HCT116 (cell line): ENCODE measurements at regions not wholly inside any gene's neighbourhood (a gene's known extent, or its start where the extent isn't known, plus 50 kb on each side); places are given as distances from the start of the nearest gene placed in this dataset.

Source experiments
- ATAC-seq: fragments of 200-7000 bp; cut with Tn5 transposase; 2 replicates; pipeline ENCODE4 v1.9.1; 2020; ENCODE audit warnings: mild to moderate bottlenecking, moderate library complexity
- BruUV-seq: library from RNA; stranded (reverse); fragments of 400-500 nt; replicated peaks from 2 replicates; lab custom pipeline; 2021; lab: Mats Ljungman, UMichigan
- CTCF ChIA-PET: fragments of 300-600 bp; sonication (Branson Sonifier 250); formaldehyde crosslinking; loops from one replicate; lab custom pipeline; 2021; ENCODE audit warnings: antibody characterized with exemption; lab: Charles Lee
- POLR2A ChIA-PET: fragments of 300-600, 350-600 bp; sonication (Branson Sonifier 250); formaldehyde crosslinking; loops from one replicate; lab custom pipeline; 2021; ENCODE audit warnings: antibody characterized with exemption; lab: Charles Lee
- RAD21 ChIA-PET, 2 experiments: fragments of 300-600 bp; sonication (Branson Sonifier 250); formaldehyde crosslinking; loops; one replicate each; lab custom pipeline; 2023; ENCODE audit warnings: low total read pairs in 2 of 2; ENCODE audit not compliant: uncharacterized antibody in 2 of 2, unreplicated experiment in 2 of 2, low non-redundant PET in 1 of 2; lab: Charles Lee
- DNase-seq: peaks from one replicate; pipeline ENCODE4 v3.0.0-alpha.2; 2010; ENCODE audit warnings: low read depth, low spot score
- H2AFZ ChIP-seq: fragments of 200-600 bp; shearing (Covaris generic), sonication (generic); 2 replicates; pipeline ENCODE4 v1.6.1; 2017; ENCODE audit warnings: low read depth, mixed run types, mixed read lengths, antibody characterized with exemption, low read length; ENCODE audit not compliant: poor library complexity, severe bottlenecking
- H3K27ac ChIP-seq: 2 replicates; pipeline ENCODE4 v1.5.1; 2012; ENCODE audit warnings: low read depth, low read length
- H3K27me3 ChIP-seq: fragments of 200-600 bp; sonication (generic); 2 replicates; pipeline ENCODE4 v1.6.1; 2016; ENCODE audit warnings: mixed run types, low read length, mixed read lengths; ENCODE audit not compliant: insufficient read depth
- H3K36me3 ChIP-seq, 2 experiments: fragments of 200-500 bp in 1 of 2; fragments of 200-600 bp in 1 of 2; sonication (Bioruptor generic) in 1 of 2; sonication (generic) in 1 of 2; 2 replicates each; pipeline versions ENCODE4 v1.5.1 to v1.6.1; 2014 to 2016; ENCODE audit warnings: low read length in 2 of 2, inconsistent platforms in 1 of 2, mixed read lengths in 1 of 2, mixed run types in 1 of 2; ENCODE audit not compliant: insufficient read depth in 2 of 2, control insufficient read depth in 1 of 2
- H3K4me1 ChIP-seq, 2 experiments: fragments of 200-600 bp in 1 of 2; sonication (generic) in 1 of 2; 2 replicates each; pipeline versions ENCODE4 v1.5.1 to v1.6.1; 2012 to 2017; ENCODE audit warnings: low read length in 2 of 2, inconsistent platforms in 1 of 2, mild to moderate bottlenecking in 1 of 2, mixed read lengths in 1 of 2, mixed run types in 1 of 2, moderate library complexity in 1 of 2; ENCODE audit not compliant: insufficient read depth in 2 of 2, control insufficient read depth in 1 of 2
- H3K4me2 ChIP-seq: fragments of 200-600 bp; sonication (generic); 2 replicates; pipeline ENCODE4 v1.6.1; 2017; ENCODE audit warnings: mixed run types, low read length, mixed read lengths
- H3K4me3 ChIP-seq, 2 experiments: fragments of 200-600 bp in 1 of 2; sonication (generic) in 1 of 2; replicated peaks in 1 of 2; 2 replicates each; pipeline ENCODE4 v1.5.1; 2011 to 2016; ENCODE audit warnings: low read length in 2 of 2, control low read depth in 1 of 2, low read depth in 1 of 2, mild to moderate bottlenecking in 1 of 2, mixed read lengths in 1 of 2, mixed run types in 1 of 2
- H3K79me2 ChIP-seq: fragments of 200-600 bp; sonication (generic); 2 replicates; pipeline ENCODE4 v1.6.1; 2017; ENCODE audit warnings: mild to moderate bottlenecking, mixed run types, low read length, moderate library complexity, mixed read lengths; ENCODE audit not compliant: insufficient read depth
- H3K9ac ChIP-seq: fragments of 200-600 bp; sonication (generic); 2 replicates; pipeline ENCODE4 v1.6.1; 2016; ENCODE audit warnings: low read length, mixed read lengths
- H3K9me2 ChIP-seq: fragments of 200-600 bp; sonication (generic), shearing (Covaris generic); 2 replicates; pipeline ENCODE4 v1.6.1; 2017; ENCODE audit warnings: mixed run types, mild to moderate bottlenecking, moderate library complexity; ENCODE audit not compliant: insufficient read depth
- H3K9me3 ChIP-seq, 2 experiments: fragments of 200-500 bp in 1 of 2; fragments of 200-600 bp in 1 of 2; sonication (Bioruptor generic) in 1 of 2; sonication (generic) in 1 of 2; 2 replicates each; pipeline ENCODE4 v1.6.1; 2014 to 2017; ENCODE audit warnings: low read length in 2 of 2, mixed read lengths in 2 of 2, inconsistent platforms in 1 of 2, low read depth in 1 of 2, mild to moderate bottlenecking in 1 of 2, mixed run types in 1 of 2, moderate library complexity in 1 of 2; ENCODE audit not compliant: control insufficient read depth in 1 of 2, insufficient read depth in 1 of 2
- H4K20me1 ChIP-seq: fragments of 200-600 bp; sonication (generic), shearing (Covaris generic); 2 replicates; pipeline ENCODE4 v1.6.1; 2017; ENCODE audit warnings: mixed run types, mild to moderate bottlenecking, moderate library complexity; ENCODE audit not compliant: insufficient read depth
- CBX3 ChIP-seq: IDR thresholded peaks from 2 replicates; pipeline ENCODE4 v1.6.1; 2012; ENCODE audit warnings: low read depth
- ELF1 ChIP-seq: IDR thresholded peaks from 2 replicates; pipeline ENCODE4 v1.6.1; 2012; ENCODE audit warnings: low read depth, borderline replicate concordance
- EZH2 ChIP-seq: fragments of 200-600 bp; sonication (generic); IDR thresholded peaks from 2 replicates; pipeline ENCODE4 v1.6.1; 2017; ENCODE audit warnings: antibody characterized with exemption, mixed run types
- EZH2phosphoT487 ChIP-seq: fragments of 200-600 bp; IDR thresholded peaks from 2 replicates; pipeline ENCODE4 v1.6.1; 2018; ENCODE audit warnings: antibody characterized with exemption, borderline replicate concordance
- FOSL1 ChIP-seq: IDR thresholded peaks from 2 replicates; pipeline ENCODE4 v1.6.1; 2012; ENCODE audit warnings: low read depth
- JUND ChIP-seq: IDR thresholded peaks from 2 replicates; pipeline ENCODE4 v1.6.1; 2012
- POLR2A ChIP-seq: IDR thresholded peaks from 2 replicates; pipeline ENCODE4 v1.7.0; 2011; ENCODE audit warnings: borderline replicate concordance; ENCODE audit not compliant: insufficient read depth, insufficient read length; ENCODE audit errors: extremely low read depth
- POLR2AphosphoS5 ChIP-seq: IDR thresholded peaks from 2 replicates; pipeline ENCODE4 v1.6.1; 2011; ENCODE audit warnings: mild to moderate bottlenecking, low read depth, low read length, moderate library complexity
- RAD21 ChIP-seq: IDR thresholded peaks from 2 replicates; pipeline ENCODE4 v1.6.1; 2012; ENCODE audit warnings: low read depth, mild to moderate bottlenecking
- SIN3A ChIP-seq: IDR thresholded peaks from 2 replicates; pipeline ENCODE4 v1.6.1; 2012; ENCODE audit warnings: low read depth
- TCF7L2 ChIP-seq: IDR thresholded peaks from 2 replicates; pipeline ENCODE4 v1.7.0; 2011; ENCODE audit warnings: borderline replicate concordance, inconsistent platforms; ENCODE audit not compliant: insufficient read depth, insufficient read length; ENCODE audit errors: extremely low read depth
- ZFX ChIP-seq: fragments of 450-650 bp; IDR thresholded peaks from 2 replicates; pipeline ENCODE4 v1.6.1; 2017
- ZNF274 ChIP-seq: fragments of 200-500 bp; sonication (Bioruptor generic); IDR thresholded peaks from 2 replicates; pipeline ENCODE4 v1.6.1; 2014; ENCODE audit warnings: mild to moderate bottlenecking, low read depth, low read length, inconsistent platforms
- intact Hi-C: fragments of 100-400 bp; cut with micrococcal nuclease; formaldehyde crosslinking; loops from 2 replicates; pipeline ENCODE4 v1.10.0; 2022
- TF ChIP-seq, protein P1 (sequence below): IDR thresholded peaks from 2 replicates; pipeline ENCODE4 v1.6.1; 2012
- TF ChIP-seq, protein P2 (sequence below), 3 experiments: fragments of 200-600 bp in 1 of 3; sonication (generic) in 1 of 3; IDR thresholded peaks in 2 of 3; conservative IDR thresholded peaks in 1 of 3; 2 replicates each; pipeline ENCODE4 v1.5.1; 2012 to 2017; ENCODE audit warnings: low read depth in 2 of 3, low read length in 2 of 3, antibody characterized with exemption in 1 of 3, borderline replicate concordance in 1 of 3, control low read depth in 1 of 3, mild to moderate bottlenecking in 1 of 3, mixed read lengths in 1 of 3, mixed run types in 1 of 3, moderate library complexity in 1 of 3; ENCODE audit not compliant: insufficient read depth in 1 of 3
- TF ChIP-seq, protein P3 (sequence below): IDR thresholded peaks from 2 replicates; pipeline ENCODE4 v1.6.1; 2012; ENCODE audit warnings: low read depth
- TF ChIP-seq, protein P4 (sequence below): IDR thresholded peaks from 2 replicates; pipeline ENCODE4 v1.6.1; 2012
- TF ChIP-seq, protein P5 (sequence below): IDR thresholded peaks from 2 replicates; pipeline ENCODE4 v1.6.1; 2011; ENCODE audit warnings: mild to moderate bottlenecking, low read length, moderate library complexity; ENCODE audit not compliant: insufficient replicate concordance; ENCODE audit errors: extremely low read depth

DNA sequence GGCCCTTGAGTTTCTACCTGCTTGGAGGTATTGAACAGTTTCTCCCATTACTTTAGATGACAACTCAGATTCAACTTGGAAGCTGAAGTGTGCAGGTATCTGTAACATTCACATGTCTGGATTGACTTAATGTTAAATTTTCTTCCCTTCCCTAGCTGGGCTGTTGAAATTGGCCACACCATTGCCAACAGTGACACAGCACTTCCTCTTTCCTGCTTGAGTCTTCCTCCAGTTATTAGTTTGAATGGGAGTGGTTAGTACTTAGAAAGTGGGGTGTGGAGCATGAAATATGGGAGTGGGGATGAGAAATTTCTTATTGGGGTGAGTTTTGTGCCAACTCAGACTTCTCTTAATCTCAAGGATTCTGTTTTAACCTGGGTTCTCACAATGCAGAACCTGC is 454.9 kb downstream of the KCNJ2 start:
- Histone ChIP-seq H3K27me3 (no peaks in the 10 kb centered on the region), H3K27ac (no peak overlapping the region), H3K36me3 (no peaks in the 10 kb centered on the region), H3K9me2 (no peaks in the 10 kb centered on the region), H4K20me1 (no peaks in the 10 kb centered on the region), H3K9ac (no peak overlapping the region), H3K9me3 (no peaks in the 10 kb centered on the region), H3K79me2 (no peaks in the 10 kb centered on the region), H3K4me2 (no peak overlapping the region), H3K4me1 (no peaks in the 10 kb centered on the region), H2AFZ (no peak overlapping the region), H3K4me3 (no peak overlapping the region)
- ChIA-PET CTCF (interaction anchor here (1.6 to 3.2 kb wide), 3 partner anchors 1017 to 1098 kb away, joined by 5 to 15 read pairs (median 5); no protein-coding TSS in a partner anchor), RAD21 (interaction anchor here in 1 of 2 experiments (0.7 kb wide), 1 partner anchor 751 kb away, joined by 3 read pairs; no protein-coding TSS in a partner anchor), POLR2A (no interaction called here)
- ATAC-seq (no peak), DNase-seq (no peak)
- no peak for TF ChIP-seq ELF1
- TF ChIP-seq ZFX, result no peak
- no peak for TF ChIP-seq SIN3A
- no peak for TF ChIP-seq EZH2
- TF ChIP-seq EZH2phosphoT487, result no peak
- TF ChIP-seq, protein P1, sequence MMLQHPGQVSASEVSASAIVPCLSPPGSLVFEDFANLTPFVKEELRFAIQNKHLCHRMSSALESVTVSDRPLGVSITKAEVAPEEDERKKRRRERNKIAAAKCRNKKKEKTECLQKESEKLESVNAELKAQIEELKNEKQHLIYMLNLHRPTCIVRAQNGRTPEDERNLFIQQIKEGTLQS, result no peak
- no peak for TF ChIP-seq TCF7L2
- no peak for TF ChIP-seq POLR2AphosphoS5
- no peak for TF ChIP-seq RAD21
- TF ChIP-seq POLR2A, result no peak
- TF ChIP-seq, protein P2, sequence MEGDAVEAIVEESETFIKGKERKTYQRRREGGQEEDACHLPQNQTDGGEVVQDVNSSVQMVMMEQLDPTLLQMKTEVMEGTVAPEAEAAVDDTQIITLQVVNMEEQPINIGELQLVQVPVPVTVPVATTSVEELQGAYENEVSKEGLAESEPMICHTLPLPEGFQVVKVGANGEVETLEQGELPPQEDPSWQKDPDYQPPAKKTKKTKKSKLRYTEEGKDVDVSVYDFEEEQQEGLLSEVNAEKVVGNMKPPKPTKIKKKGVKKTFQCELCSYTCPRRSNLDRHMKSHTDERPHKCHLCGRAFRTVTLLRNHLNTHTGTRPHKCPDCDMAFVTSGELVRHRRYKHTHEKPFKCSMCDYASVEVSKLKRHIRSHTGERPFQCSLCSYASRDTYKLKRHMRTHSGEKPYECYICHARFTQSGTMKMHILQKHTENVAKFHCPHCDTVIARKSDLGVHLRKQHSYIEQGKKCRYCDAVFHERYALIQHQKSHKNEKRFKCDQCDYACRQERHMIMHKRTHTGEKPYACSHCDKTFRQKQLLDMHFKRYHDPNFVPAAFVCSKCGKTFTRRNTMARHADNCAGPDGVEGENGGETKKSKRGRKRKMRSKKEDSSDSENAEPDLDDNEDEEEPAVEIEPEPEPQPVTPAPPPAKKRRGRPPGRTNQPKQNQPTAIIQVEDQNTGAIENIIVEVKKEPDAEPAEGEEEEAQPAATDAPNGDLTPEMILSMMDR (IDR thresholded peaks at IDR 0.05 in 2 of 3, conservative IDR thresholded peaks at IDR 0.05 in 1 of 3; ENCODE audit: borderline replicate concordance in 1 of 3, insufficient read depth in 1 of 3, low read depth in 2 of 3, low read length in 2 of 3), result no peak
- TF ChIP-seq FOSL1, result no peak
- TF ChIP-seq JUND, result no peak
- TF ChIP-seq CBX3, result no peak
- TF ChIP-seq, protein P3, sequence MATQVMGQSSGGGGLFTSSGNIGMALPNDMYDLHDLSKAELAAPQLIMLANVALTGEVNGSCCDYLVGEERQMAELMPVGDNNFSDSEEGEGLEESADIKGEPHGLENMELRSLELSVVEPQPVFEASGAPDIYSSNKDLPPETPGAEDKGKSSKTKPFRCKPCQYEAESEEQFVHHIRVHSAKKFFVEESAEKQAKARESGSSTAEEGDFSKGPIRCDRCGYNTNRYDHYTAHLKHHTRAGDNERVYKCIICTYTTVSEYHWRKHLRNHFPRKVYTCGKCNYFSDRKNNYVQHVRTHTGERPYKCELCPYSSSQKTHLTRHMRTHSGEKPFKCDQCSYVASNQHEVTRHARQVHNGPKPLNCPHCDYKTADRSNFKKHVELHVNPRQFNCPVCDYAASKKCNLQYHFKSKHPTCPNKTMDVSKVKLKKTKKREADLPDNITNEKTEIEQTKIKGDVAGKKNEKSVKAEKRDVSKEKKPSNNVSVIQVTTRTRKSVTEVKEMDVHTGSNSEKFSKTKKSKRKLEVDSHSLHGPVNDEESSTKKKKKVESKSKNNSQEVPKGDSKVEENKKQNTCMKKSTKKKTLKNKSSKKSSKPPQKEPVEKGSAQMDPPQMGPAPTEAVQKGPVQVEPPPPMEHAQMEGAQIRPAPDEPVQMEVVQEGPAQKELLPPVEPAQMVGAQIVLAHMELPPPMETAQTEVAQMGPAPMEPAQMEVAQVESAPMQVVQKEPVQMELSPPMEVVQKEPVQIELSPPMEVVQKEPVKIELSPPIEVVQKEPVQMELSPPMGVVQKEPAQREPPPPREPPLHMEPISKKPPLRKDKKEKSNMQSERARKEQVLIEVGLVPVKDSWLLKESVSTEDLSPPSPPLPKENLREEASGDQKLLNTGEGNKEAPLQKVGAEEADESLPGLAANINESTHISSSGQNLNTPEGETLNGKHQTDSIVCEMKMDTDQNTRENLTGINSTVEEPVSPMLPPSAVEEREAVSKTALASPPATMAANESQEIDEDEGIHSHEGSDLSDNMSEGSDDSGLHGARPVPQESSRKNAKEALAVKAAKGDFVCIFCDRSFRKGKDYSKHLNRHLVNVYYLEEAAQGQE, result no peak
- no peak for TF ChIP-seq ZNF274
- TF ChIP-seq, protein P4, sequence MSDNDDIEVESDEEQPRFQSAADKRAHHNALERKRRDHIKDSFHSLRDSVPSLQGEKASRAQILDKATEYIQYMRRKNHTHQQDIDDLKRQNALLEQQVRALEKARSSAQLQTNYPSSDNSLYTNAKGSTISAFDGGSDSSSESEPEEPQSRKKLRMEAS, result no peak
- TF ChIP-seq, protein P5, sequence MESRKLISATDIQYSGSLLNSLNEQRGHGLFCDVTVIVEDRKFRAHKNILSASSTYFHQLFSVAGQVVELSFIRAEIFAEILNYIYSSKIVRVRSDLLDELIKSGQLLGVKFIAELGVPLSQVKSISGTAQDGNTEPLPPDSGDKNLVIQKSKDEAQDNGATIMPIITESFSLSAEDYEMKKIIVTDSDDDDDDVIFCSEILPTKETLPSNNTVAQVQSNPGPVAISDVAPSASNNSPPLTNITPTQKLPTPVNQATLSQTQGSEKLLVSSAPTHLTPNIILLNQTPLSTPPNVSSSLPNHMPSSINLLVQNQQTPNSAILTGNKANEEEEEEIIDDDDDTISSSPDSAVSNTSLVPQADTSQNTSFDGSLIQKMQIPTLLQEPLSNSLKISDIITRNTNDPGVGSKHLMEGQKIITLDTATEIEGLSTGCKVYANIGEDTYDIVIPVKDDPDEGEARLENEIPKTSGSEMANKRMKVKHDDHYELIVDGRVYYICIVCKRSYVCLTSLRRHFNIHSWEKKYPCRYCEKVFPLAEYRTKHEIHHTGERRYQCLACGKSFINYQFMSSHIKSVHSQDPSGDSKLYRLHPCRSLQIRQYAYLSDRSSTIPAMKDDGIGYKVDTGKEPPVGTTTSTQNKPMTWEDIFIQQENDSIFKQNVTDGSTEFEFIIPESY, result no peak
- intact Hi-C loops, result loop anchor here (5.0 kb wide), 1 partner anchor 482 kb away; no protein-coding TSS in a partner anchor
- BruUV-seq, result no TSS peak
